GM21786 (cell line): ENCODE measurements at regions not wholly inside any gene's neighbourhood (a gene's known extent, or its start where the extent isn't known, plus 50 kb on each side); places are given as distances from the start of the nearest gene placed in this dataset.

Source experiments
- ATAC-seq: cut with Tn5 transposase; IDR thresholded peaks from one replicate; pipeline ENCODE4 v1.9.1; 2021; ENCODE audit not compliant: unreplicated experiment

GRCh38 chr2:129299756-129300155, 679.7 kb upstream of the RAB6C start:
- no peak for ATAC-seq

- ATAC-seq: no peak
Observed at GRCh38 chr2:129300456-129300855, 679.0 kb upstream of the RAB6C start.

- no peak for ATAC-seq
Observed at GRCh38 chr2:129301431-129301913, 678.0 kb upstream of the RAB6C start.

GRCh38 chr2:129302106-129302505, 677.4 kb upstream of the RAB6C start:
- no peak for ATAC-seq

GRCh38 chr2:129302561-129303183, 676.8 kb upstream of the RAB6C start:
- no peak for ATAC-seq

GRCh38 chr2:129314120-129314519, 665.3 kb upstream of the RAB6C start:
- ATAC-seq: no peak

- no peak for ATAC-seq
Observed at GRCh38 chr2:129318581-129319421, 660.7 kb upstream of the RAB6C start.

GRCh38 chr2:129319422-129319717, 660.1 kb upstream of the RAB6C start:
- no peak for ATAC-seq

GRCh38 chr2:129320288-129320687, 659.2 kb upstream of the RAB6C start:
- no peak for ATAC-seq

GRCh38 chr2:129324349-129324748, 655.1 kb upstream of the RAB6C start:
- ATAC-seq: no peak

GRCh38 chr2:129325151-129325550, 654.3 kb upstream of the RAB6C start:
- ATAC-seq: no peak

- ATAC-seq: no peak
Observed at GRCh38 chr2:129329574-129329973, 649.9 kb upstream of the RAB6C start.

GRCh38 chr2:129330504-129330903, 649.0 kb upstream of the RAB6C start:
- ATAC-seq: no peak

GRCh38 chr2:129331638-129332037, 647.8 kb upstream of the RAB6C start:
- no peak for ATAC-seq

- ATAC-seq: no peak
Observed at GRCh38 chr2:129334128-129334527, 645.3 kb upstream of the RAB6C start.

GRCh38 chr2:129334696-129335410, 644.6 kb upstream of the RAB6C start:
- ATAC-seq: no peak

- no peak for ATAC-seq
Observed at GRCh38 chr2:129336276-129336675, 643.2 kb upstream of the RAB6C start.

- ATAC-seq: no peak
Observed at GRCh38 chr2:129337076-129337475, 642.4 kb upstream of the RAB6C start.

- ATAC-seq: no peak
Observed at GRCh38 chr2:129345540-129345939, 633.9 kb upstream of the RAB6C start.

GRCh38 chr2:129347486-129348217, 631.8 kb upstream of the RAB6C start:
- peak; percentile 99 for ATAC-seq

- no peak for ATAC-seq
Observed at GRCh38 chr2:129354631-129355030, 624.8 kb upstream of the RAB6C start.
